CD4-positive, alpha-beta T cell (primary cell): ENCODE measurements at regions not wholly inside any gene's neighbourhood (a gene's known extent, or its start where the extent isn't known, plus 50 kb on each side); places are given as distances from the start of the nearest gene placed in this dataset.

Experiments used
- ATAC-seq: fragments of 200-7000 bp; cut with Tn5 transposase; one replicate; pipeline ENCODE4 v1.10.0; 2022; ENCODE audit warnings: mild to moderate bottlenecking; ENCODE audit not compliant: poor library complexity
- CTCF ChIA-PET: fragments of 350-600 bp; sonication (Branson Sonifier 250); formaldehyde crosslinking; loops from one replicate; lab custom pipeline; 2021; ENCODE audit warnings: antibody characterized with exemption, inconsistent platforms; lab: Charles Lee
- POLR2A ChIA-PET: fragments of 350-600 bp; sonication (Branson Sonifier 250); formaldehyde crosslinking; loops from one replicate; lab custom pipeline; 2021; ENCODE audit warnings: antibody characterized with exemption, inconsistent platforms; lab: Charles Lee
- DNase-seq, 14 experiments: peaks; one replicate each; pipeline ENCODE4 v3.0.0-alpha.2; 2013 to 2020; ENCODE audit warnings: mixed read lengths in 2 of 14
- H3K27ac ChIP-seq, 2 donors: one replicate each; pipeline versions ENCODE4 v1.5.1 to v1.7.0; 2013; ENCODE audit warnings: low read length in 2 of 2, low read depth in 1 of 2, mild to moderate bottlenecking in 1 of 2
- H3K27me3 ChIP-seq, 2 experiments: 1 replicate in 1 of 2; 2 replicates in 1 of 2; pipeline versions ENCODE4 v1.6.1 to v1.7.0; 2013; ENCODE audit warnings: low read length in 2 of 2, control low read depth in 1 of 2, mild to moderate bottlenecking in 1 of 2, moderate library complexity in 1 of 2; ENCODE audit not compliant: insufficient read depth in 2 of 2, control insufficient read depth in 1 of 2
- H3K36me3 ChIP-seq: one replicate; pipeline ENCODE4 v1.6.1; 2013; ENCODE audit warnings: low read length, control low read depth; ENCODE audit not compliant: insufficient read depth
- H3K4me1 ChIP-seq: one replicate; pipeline ENCODE4 v1.6.1; 2013; ENCODE audit warnings: low read length, control low read depth; ENCODE audit not compliant: insufficient read depth
- H3K4me3 ChIP-seq: one replicate; pipeline ENCODE4 v1.5.1; 2013; ENCODE audit warnings: mild to moderate bottlenecking, low read length, moderate library complexity
- H3K9me3 ChIP-seq, 2 experiments: 1 replicate in 1 of 2; 2 replicates in 1 of 2; pipeline versions ENCODE4 v1.6.1 to v1.7.0; 2013; ENCODE audit warnings: low read length in 2 of 2, mild to moderate bottlenecking in 2 of 2, control low read depth in 1 of 2, moderate library complexity in 1 of 2; ENCODE audit not compliant: control insufficient read depth in 1 of 2, insufficient read depth in 1 of 2
- H3K27ac Mint-ChIP-seq: one replicate; pipeline ENCODE4 v1.8.0; 2020; ENCODE audit warnings: mixed read lengths
- H3K27me3 Mint-ChIP-seq: one replicate; pipeline ENCODE4 v1.8.0; 2021; ENCODE audit warnings: mixed read lengths
- H3K36me3 Mint-ChIP-seq: one replicate; pipeline ENCODE4 v1.8.0; 2021; ENCODE audit warnings: low read depth, mixed read lengths
- H3K4me1 Mint-ChIP-seq: one replicate; pipeline ENCODE4 v1.8.0; 2021; ENCODE audit warnings: low read depth, mixed read lengths
- H3K4me3 Mint-ChIP-seq: one replicate; pipeline ENCODE4 v1.8.0; 2020; ENCODE audit warnings: mild to moderate bottlenecking, mixed read lengths
- H3K9me3 Mint-ChIP-seq: one replicate; pipeline ENCODE4 v1.8.0; 2020; ENCODE audit warnings: mixed read lengths
- CTCF ChIP-seq: fragments of 200-600 bp; IDR thresholded peaks from one replicate; pipeline ENCODE4 v1.8.0; 2022; ENCODE audit warnings: antibody characterized with exemption, mild to moderate bottlenecking
- intact Hi-C, 2 experiments: fragments of 100-400 bp; cut with DNase I in 1 of 2; cut with micrococcal nuclease in 1 of 2; formaldehyde crosslinking; loops; one replicate each; pipeline versions ENCODE4 v1.15.1 to v1.9.0; 2023 to 2025; cut with DNase I, micrococcal nuclease

- ATAC-seq (no peak), DNase-seq (no peak)
- Histone ChIP-seq H3K4me3 (no peak overlapping the region), H3K4me1 (peaks cover 15% of the 10 kb centered on the region), H3K9me3 (no peaks in the 10 kb centered on the region), H3K27me3 (no peaks in the 10 kb centered on the region), H3K27ac (no peak overlapping the region), H3K36me3 (no peaks in the 10 kb centered on the region)
- Mint-ChIP-seq H3K9me3 (no peaks in the 10 kb centered on the region), H3K36me3 (no peaks in the 10 kb centered on the region), H3K4me1 (peaks cover 33% of the 10 kb centered on the region), H3K27me3 (no peaks in the 10 kb centered on the region), H3K27ac (no peak overlapping the region), H3K4me3 (no peak overlapping the region)
- no peak for TF ChIP-seq CTCF
- ChIA-PET CTCF (no interaction called here), POLR2A (no interaction called here)
- intact Hi-C loops: loop anchor here in 1 of 2 experiments (5.0 to 10.0 kb wide), 2 partner anchors 382 to 604 kb away; no protein-coding TSS in a partner anchor
Measured at GRCh38 chr1:172820475-172821158, 161.7 kb downstream of the FASLG start.

- Histone ChIP-seq H3K36me3 (no peaks in the 10 kb centered on the region), H3K9me3 (no peaks in the 10 kb centered on the region), H3K27ac (no peak overlapping the region), H3K27me3 (no peaks in the 10 kb centered on the region), H3K4me3 (no peak overlapping the region), H3K4me1 (peaks cover 15% of the 10 kb centered on the region)
- H3K4me1 Mint-ChIP-seq: peaks cover 33% of the 10 kb centered on the region
- no peak overlapping the region for H3K4me3 Mint-ChIP-seq
- CTCF ChIA-PET: no interaction called here
- H3K27ac Mint-ChIP-seq: no peak overlapping the region
- ATAC-seq (no peak), DNase-seq (no peak)
- no peaks in the 10 kb centered on the region for H3K9me3 Mint-ChIP-seq
- TF ChIP-seq CTCF: no peak
- H3K27me3 Mint-ChIP-seq: no peaks in the 10 kb centered on the region
- intact Hi-C loops: loop anchor here in 1 of 2 experiments (5.0 to 10.0 kb wide), 2 partner anchors 381 to 603 kb away; no protein-coding TSS in a partner anchor
- no peaks in the 10 kb centered on the region for H3K36me3 Mint-ChIP-seq
- POLR2A ChIA-PET: no interaction called here
Measured at GRCh38 chr1:172821609-172822274, 162.8 kb downstream of the FASLG start.

GRCh38 chr1:172822886-172823285 is 164.0 kb downstream of the FASLG start:
- TF ChIP-seq CTCF: no peak
- DNase-seq (no peak), ATAC-seq (no peak)
- intact Hi-C loops: loop anchor here in 1 of 2 experiments (5.0 to 10.0 kb wide), 2 partner anchors 379 to 602 kb away; no protein-coding TSS in a partner anchor
- no peak overlapping the region for H3K4me3 ChIP-seq
- H3K4me1 Mint-ChIP-seq: peaks cover 26% of the 10 kb centered on the region
- CTCF ChIA-PET: no interaction called here
- no peaks in the 10 kb centered on the region for H3K36me3 Mint-ChIP-seq
- H3K36me3 ChIP-seq: no peaks in the 10 kb centered on the region
- H3K4me1 ChIP-seq: peaks cover 15% of the 10 kb centered on the region
- no peak overlapping the region for H3K4me3 Mint-ChIP-seq
- H3K27me3 Mint-ChIP-seq: no peaks in the 10 kb centered on the region
- no peaks in the 10 kb centered on the region for H3K27me3 ChIP-seq
- no peaks in the 10 kb centered on the region for H3K9me3 ChIP-seq
- POLR2A ChIA-PET: no interaction called here
- H3K27ac Mint-ChIP-seq: no peak overlapping the region
- H3K9me3 Mint-ChIP-seq: no peaks in the 10 kb centered on the region
- no peak overlapping the region for H3K27ac ChIP-seq
